ENCODE measurements at regions not wholly inside any gene's neighbourhood (a gene's known extent, or its start where the extent isn't known, plus 50 kb on each side); places are given as distances from the start of the nearest gene placed in this dataset.
"Not testable (repeated sequence)": the region's sequence is repeated elsewhere in the genome, so short reads cannot be mapped to it uniquely, and the experiment has no call there.

GRCh38 chr9:135177562-135177961 is 90.1 kb downstream of the OLFM1 start:
- TF ChIP-seq, protein P1, sequence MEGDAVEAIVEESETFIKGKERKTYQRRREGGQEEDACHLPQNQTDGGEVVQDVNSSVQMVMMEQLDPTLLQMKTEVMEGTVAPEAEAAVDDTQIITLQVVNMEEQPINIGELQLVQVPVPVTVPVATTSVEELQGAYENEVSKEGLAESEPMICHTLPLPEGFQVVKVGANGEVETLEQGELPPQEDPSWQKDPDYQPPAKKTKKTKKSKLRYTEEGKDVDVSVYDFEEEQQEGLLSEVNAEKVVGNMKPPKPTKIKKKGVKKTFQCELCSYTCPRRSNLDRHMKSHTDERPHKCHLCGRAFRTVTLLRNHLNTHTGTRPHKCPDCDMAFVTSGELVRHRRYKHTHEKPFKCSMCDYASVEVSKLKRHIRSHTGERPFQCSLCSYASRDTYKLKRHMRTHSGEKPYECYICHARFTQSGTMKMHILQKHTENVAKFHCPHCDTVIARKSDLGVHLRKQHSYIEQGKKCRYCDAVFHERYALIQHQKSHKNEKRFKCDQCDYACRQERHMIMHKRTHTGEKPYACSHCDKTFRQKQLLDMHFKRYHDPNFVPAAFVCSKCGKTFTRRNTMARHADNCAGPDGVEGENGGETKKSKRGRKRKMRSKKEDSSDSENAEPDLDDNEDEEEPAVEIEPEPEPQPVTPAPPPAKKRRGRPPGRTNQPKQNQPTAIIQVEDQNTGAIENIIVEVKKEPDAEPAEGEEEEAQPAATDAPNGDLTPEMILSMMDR (IDR thresholded peaks at IDR 0.05): not testable (repeated sequence)
- not testable (repeated sequence) for TF ChIP-seq POLR2A (IDR thresholded peaks at IDR 0.05)
